K562 (cell line): ENCODE measurements at regions not wholly inside any gene's neighbourhood (a gene's known extent, or its start where the extent isn't known, plus 50 kb on each side); places are given as distances from the start of the nearest gene placed in this dataset.

Experiments
- ATAC-seq: fragments of 200-7000 bp; cut with Tn5 transposase; 3 replicates; pipeline ENCODE4 v1.9.1; 2020; ENCODE audit warnings: moderate library complexity
- BruUV-seq: library from RNA; stranded (reverse); fragments of 400-500 nt; replicated peaks from 2 replicates; lab custom pipeline; 2021; lab: Mats Ljungman, UMichigan
- CTCF ChIA-PET: fragments of 300-600 bp; formaldehyde crosslinking; extraction: SDS; loops from one replicate; lab custom pipeline; 2021; ENCODE audit warnings: low intra/inter-chr PET ratio; lab: Yijun Ruan, JAX
- POLR2A ChIA-PET: fragments of 300-600, 350-650 bp; sonication (Branson Sonifier 250); formaldehyde crosslinking; extraction: SDS; loops from one replicate; lab custom pipeline; 2021; ENCODE audit warnings: antibody characterized with exemption, inconsistent platforms; lab: Yijun Ruan, JAX
- DNase-seq, 4 experiments: peaks; one replicate each; pipeline versions ENCODE4 v3.0.0 to v3.0.0-alpha.2; 2011 to 2018; ENCODE audit warnings: low spot score in 3 of 4, mixed read lengths in 3 of 4; ENCODE audit errors: extremely low read depth in 1 of 4
- FAIRE-seq: peaks from 2 replicates; lab custom pipeline; 2011; peaks lifted over from hg19 to GRCh38; lab: Jason Lieb, UNC
- H2AFZ ChIP-seq: 2 replicates; pipeline ENCODE4 v1.6.0; 2011; ENCODE audit warnings: low read depth, low read length, control low read depth, inconsistent platforms
- H3K27ac ChIP-seq: fragments of 200-600 bp; 3 replicates; pipeline ENCODE4 v1.8.0; 2011; ENCODE audit warnings: low read depth, mild to moderate bottlenecking, control low read depth, inconsistent platforms, low read length, moderate library complexity, mixed read lengths; ENCODE audit errors: extremely low read depth
- H3K27me3 ChIP-seq, 2 experiments: fragments of 300-600 bp in 1 of 2; 2 replicates in 1 of 2; 3 replicates in 1 of 2; pipeline versions ENCODE4 v1.6.0 to v1.8.0; 2011; ENCODE audit warnings: inconsistent platforms in 2 of 2, low read length in 2 of 2, mild to moderate bottlenecking in 1 of 2, mixed read lengths in 1 of 2, moderate library complexity in 1 of 2; ENCODE audit not compliant: control insufficient read depth in 2 of 2, insufficient read depth in 2 of 2
- H3K36me3 ChIP-seq: fragments of 300-600 bp; 3 replicates; pipeline ENCODE4 v1.8.0; 2011; ENCODE audit warnings: mild to moderate bottlenecking, low read length, inconsistent platforms; ENCODE audit not compliant: control insufficient read depth, insufficient read depth
- H3K4me1 ChIP-seq, 2 experiments: fragments of 200-600 bp in 1 of 2; replicated peaks in 1 of 2; 2 replicates in 1 of 2; 3 replicates in 1 of 2; pipeline versions ENCODE4 v1.5.1 to v1.8.0; 2011; ENCODE audit warnings: inconsistent platforms in 2 of 2, low read length in 2 of 2, mild to moderate bottlenecking in 1 of 2, mixed read lengths in 1 of 2, moderate library complexity in 1 of 2; ENCODE audit not compliant: control insufficient read depth in 2 of 2, insufficient read depth in 2 of 2
- H3K4me2 ChIP-seq: 2 replicates; pipeline ENCODE4 v1.6.1; 2011; ENCODE audit warnings: low read length, control low read depth, inconsistent platforms, mixed read lengths; ENCODE audit not compliant: insufficient read depth
- H3K4me3 ChIP-seq: fragments of 200-600 bp; sonication (generic), shearing (Covaris generic); 2 replicates; pipeline ENCODE4 v1.5.1; 2016; ENCODE audit warnings: control low read depth, inconsistent platforms
- H3K79me2 ChIP-seq: fragments of 200-600 bp; 3 replicates; pipeline ENCODE4 v1.8.0; 2011; ENCODE audit warnings: low read length, inconsistent platforms; ENCODE audit not compliant: control insufficient read depth, insufficient read depth
- H3K9ac ChIP-seq, 2 experiments: 2 replicates each; pipeline versions ENCODE4 v1.6.0 to v1.6.1; 2011; ENCODE audit warnings: low read depth in 2 of 2, low read length in 2 of 2, control low read depth in 1 of 2, inconsistent platforms in 1 of 2, mild to moderate bottlenecking in 1 of 2, mixed read lengths in 1 of 2; ENCODE audit not compliant: insufficient read depth in 1 of 2
- H3K9me1 ChIP-seq: one replicate; pipeline ENCODE4 v1.6.0; 2011; ENCODE audit warnings: inconsistent platforms, mild to moderate bottlenecking, low read length, moderate library complexity; ENCODE audit not compliant: control insufficient read depth, insufficient read depth
- H3K9me3 ChIP-seq: replicated peaks from 2 replicates; pipeline ENCODE4 v1.5.1; 2011; ENCODE audit warnings: low read depth, low read length, inconsistent platforms; ENCODE audit not compliant: control insufficient read depth, insufficient read depth
- H4K20me1 ChIP-seq: replicated peaks from 2 replicates; pipeline ENCODE4 v1.6.1; 2011; ENCODE audit warnings: low read length, inconsistent platforms, mixed read lengths; ENCODE audit not compliant: control insufficient read depth, insufficient read depth
- CHD7 ChIP-seq: fragments of 200-600 bp; sonication (generic); IDR thresholded peaks from one replicate; pipeline ENCODE4 v1.6.1; 2012; ENCODE audit warnings: mild to moderate bottlenecking, low read depth, low read length, inconsistent platforms
- HMG20B ChIP-seq: fragments of 250-450 bp; sonication (Bioruptor Pico); IDR thresholded peaks from 2 replicates; pipeline ENCODE4 v1.5.0; 2021; ENCODE audit warnings: mild to moderate bottlenecking
- HNRNPLL ChIP-seq: fragments of 200-400 bp; formaldehyde crosslinking; IDR thresholded peaks from 2 replicates; pipeline ENCODE4 v1.6.1; 2017; ENCODE audit warnings: low read length, low read depth, mild to moderate bottlenecking; ENCODE audit not compliant: poor library complexity, severe bottlenecking
- OTX1 ChIP-seq: fragments of 450-650 bp; formaldehyde crosslinking; IDR thresholded peaks from 2 replicates; pipeline ENCODE4 v1.4.0; 2022; ENCODE audit warnings: mild to moderate bottlenecking
- PHTF2 ChIP-seq: fragments of 250-450 bp; sonication (Bioruptor Pico); IDR thresholded peaks from 2 replicates; pipeline ENCODE4 v1.5.0; 2021; ENCODE audit warnings: mild to moderate bottlenecking
- SREBF1 ChIP-seq: fragments of 150-350 bp; IDR thresholded peaks from 2 replicates; pipeline ENCODE4 v1.6.1; 2014; ENCODE audit warnings: antibody characterized with exemption, low read depth, low read length, borderline replicate concordance
- TAF9B ChIP-seq: fragments of 450-650 bp; IDR thresholded peaks from 2 replicates; pipeline ENCODE4 v1.6.1; 2018; ENCODE audit warnings: mild to moderate bottlenecking; ENCODE audit not compliant: partially characterized antibody
- WHSC1 ChIP-seq: IDR thresholded peaks from one replicate; pipeline ENCODE4 v1.6.1; 2012; ENCODE audit warnings: low read length, control low read depth, inconsistent platforms
- ZNF57 ChIP-seq: fragments of 450-650 bp; formaldehyde crosslinking; IDR thresholded peaks from 2 replicates; pipeline ENCODE4 v1.4.0; 2020; ENCODE audit warnings: mild to moderate bottlenecking, moderate library complexity
- WGBS: fragments of 100-300 bp; shearing (Covaris generic); methylation state at CpG from one replicate; pipeline ENCODE4 v1.1.6; 2016; ENCODE audit warnings: low coverage, mixed read lengths; ENCODE audit not compliant: insufficient coverage; ENCODE audit errors: missing lambda C conversion rate; 5-methylcytosine and 5-hydroxymethylcytosine counted together
- in situ Hi-C: fragments of 300-500 bp; cut with MboI; formaldehyde crosslinking; loops from 4 replicates; pipeline ENCODE4 v1.15.0; 2018; ENCODE audit warnings: inconsistent platforms, mixed read lengths
- intact Hi-C: fragments of 100-400 bp; cut with micrococcal nuclease; formaldehyde crosslinking; loops from 2 replicates; pipeline ENCODE4 v1.14.2; 2022
- TF ChIP-seq, protein P1 (sequence below): fragments of 450-650 bp; conservative IDR thresholded peaks from 2 replicates; pipeline ENCODE4 v1.6.1; 2016; ENCODE audit warnings: missing genetic modification characterization, low read depth, mild to moderate bottlenecking, control low read depth, missing compliant biosample characterization

DNA sequence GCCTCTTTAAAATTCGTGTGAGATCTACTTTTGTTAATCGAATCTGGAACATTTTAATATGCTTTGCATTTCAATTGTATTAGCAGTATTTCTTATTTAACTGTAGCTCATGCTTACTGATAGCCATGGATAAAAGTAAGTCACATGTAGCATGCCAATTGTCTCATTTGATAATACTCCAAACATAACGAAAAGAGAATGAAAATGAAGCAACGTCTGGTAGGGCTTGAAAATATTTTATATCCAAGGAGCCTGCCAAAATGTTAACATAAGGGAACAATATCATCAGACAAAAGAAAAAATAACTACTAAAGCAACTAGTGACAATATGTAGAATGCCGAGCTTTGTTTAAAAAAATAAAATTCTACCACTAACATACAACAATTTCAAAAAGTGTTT lies 94.1 kb upstream of the MID1 start:
- CTCF ChIA-PET, result no interaction called here
- Histone ChIP-seq H3K79me2 (no peaks in the 10 kb centered on the region), H3K4me3 (no peak overlapping the region), H3K9ac (no peak overlapping the region), H2AFZ (no peak overlapping the region), H3K27me3 (no peaks in the 10 kb centered on the region; a peak in 1 of 5 replicates), H4K20me1 (no peaks in the 10 kb centered on the region), H3K36me3 (no peaks in the 10 kb centered on the region), H3K4me1 (no peaks in the 10 kb centered on the region), H3K9me3 (no peaks in the 10 kb centered on the region), H3K9me1 (no peaks in the 10 kb centered on the region), H3K4me2 (no peak overlapping the region), H3K27ac (no peak overlapping the region)
- DNase-seq (no peak), ATAC-seq (no peak), FAIRE-seq (no peak)
- TF ChIP-seq ZNF57 (no peak), SREBF1 (no peak), TAF9B (no peak), WHSC1 (no peak), OTX1 (CRISPR knock-in tag) (no peak), HMG20B (CRISPR knock-in tag) (no peak), CHD7 (no peak), PHTF2 (CRISPR knock-in tag) (no peak), HNRNPLL (no peak)
- TF ChIP-seq, protein P1, sequence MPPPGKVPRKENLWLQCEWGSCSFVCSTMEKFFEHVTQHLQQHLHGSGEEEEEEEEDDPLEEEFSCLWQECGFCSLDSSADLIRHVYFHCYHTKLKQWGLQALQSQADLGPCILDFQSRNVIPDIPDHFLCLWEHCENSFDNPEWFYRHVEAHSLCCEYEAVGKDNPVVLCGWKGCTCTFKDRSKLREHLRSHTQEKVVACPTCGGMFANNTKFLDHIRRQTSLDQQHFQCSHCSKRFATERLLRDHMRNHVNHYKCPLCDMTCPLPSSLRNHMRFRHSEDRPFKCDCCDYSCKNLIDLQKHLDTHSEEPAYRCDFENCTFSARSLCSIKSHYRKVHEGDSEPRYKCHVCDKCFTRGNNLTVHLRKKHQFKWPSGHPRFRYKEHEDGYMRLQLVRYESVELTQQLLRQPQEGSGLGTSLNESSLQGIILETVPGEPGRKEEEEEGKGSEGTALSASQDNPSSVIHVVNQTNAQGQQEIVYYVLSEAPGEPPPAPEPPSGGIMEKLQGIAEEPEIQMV (tag), result no peak
- intact Hi-C loops, result no loop called here
- no TSS peak for BruUV-seq
- in situ Hi-C loops, result no loop called here
- POLR2A ChIA-PET, result no interaction called here
- WGBS, result 3% methylated on average over 5 of the region's 5 CpGs
